Cardiac muscle cell (in vitro differentiated cells and primary cell): ENCODE measurements at regions not wholly inside any gene's neighbourhood (a gene's known extent, or its start where the extent isn't known, plus 50 kb on each side); places are given as distances from the start of the nearest gene placed in this dataset.

Experiments used
- DNase-seq, 2 donors: peaks; one replicate each; pipeline versions ENCODE4 v3.0.0 to v3.0.0-alpha.2; 2010 to 2017; ENCODE audit warnings: low read depth in 1 of 2, low spot score in 1 of 2
- H3K27ac ChIP-seq: fragments of 200-600 bp; sonication (generic); 2 replicates; pipeline ENCODE4 v1.5.1; 2016
- H3K27me3 ChIP-seq: fragments of 200-600 bp; sonication (generic); 2 replicates; pipeline ENCODE4 v1.6.0; 2016; ENCODE audit warnings: control low read depth
- H3K36me3 ChIP-seq: fragments of 200-600 bp; sonication (generic); 2 replicates; pipeline ENCODE4 v1.5.1; 2016; ENCODE audit warnings: control low read depth
- H3K4me1 ChIP-seq: fragments of 200-600 bp; sonication (generic); 2 replicates; pipeline ENCODE4 v1.8.1; 2017; ENCODE audit warnings: low read depth, mild to moderate bottlenecking, mixed run types
- H3K4me3 ChIP-seq: fragments of 200-600 bp; sonication (generic); 2 replicates; pipeline ENCODE4 v1.5.1; 2016; ENCODE audit warnings: mild to moderate bottlenecking
- H3K9me3 ChIP-seq: fragments of 200-600 bp; sonication (generic); 2 replicates; pipeline ENCODE4 v1.5.1; 2017; ENCODE audit warnings: low read depth, mild to moderate bottlenecking, control low read depth
- TF ChIP-seq, protein P1 (sequence below): IDR thresholded peaks from 2 replicates; pipeline ENCODE4 v1.5.1; 2012; ENCODE audit warnings: low read depth, mild to moderate bottlenecking, low read length

DNA sequence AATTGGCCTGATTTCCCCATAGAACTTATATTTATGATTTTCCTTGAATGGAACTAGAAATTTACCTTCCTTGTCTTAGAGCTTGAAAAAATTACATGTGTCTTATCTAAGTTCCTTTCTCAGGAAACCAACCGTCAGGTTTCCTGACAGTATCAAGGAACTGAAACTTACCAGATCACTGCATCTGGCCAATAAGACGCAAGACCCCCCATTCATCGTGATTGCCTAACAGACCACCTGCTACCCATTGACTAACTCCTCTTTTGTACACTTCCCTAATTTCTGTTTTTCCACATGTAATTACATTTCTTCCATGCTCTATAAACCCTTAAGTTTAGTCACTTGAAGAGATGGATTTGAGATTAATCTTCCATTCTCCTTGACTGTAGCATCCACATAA lies 517.2 kb upstream of the CBLB start:
- Histone ChIP-seq H3K4me3 (no peak overlapping the region), H3K4me1 (no peaks in the 10 kb centered on the region), H3K9me3 (no peaks in the 10 kb centered on the region), H3K27ac (no peak overlapping the region), H3K36me3 (no peaks in the 10 kb centered on the region), H3K27me3 (no peaks in the 10 kb centered on the region)
- no peak for DNase-seq
- TF ChIP-seq, protein P1, sequence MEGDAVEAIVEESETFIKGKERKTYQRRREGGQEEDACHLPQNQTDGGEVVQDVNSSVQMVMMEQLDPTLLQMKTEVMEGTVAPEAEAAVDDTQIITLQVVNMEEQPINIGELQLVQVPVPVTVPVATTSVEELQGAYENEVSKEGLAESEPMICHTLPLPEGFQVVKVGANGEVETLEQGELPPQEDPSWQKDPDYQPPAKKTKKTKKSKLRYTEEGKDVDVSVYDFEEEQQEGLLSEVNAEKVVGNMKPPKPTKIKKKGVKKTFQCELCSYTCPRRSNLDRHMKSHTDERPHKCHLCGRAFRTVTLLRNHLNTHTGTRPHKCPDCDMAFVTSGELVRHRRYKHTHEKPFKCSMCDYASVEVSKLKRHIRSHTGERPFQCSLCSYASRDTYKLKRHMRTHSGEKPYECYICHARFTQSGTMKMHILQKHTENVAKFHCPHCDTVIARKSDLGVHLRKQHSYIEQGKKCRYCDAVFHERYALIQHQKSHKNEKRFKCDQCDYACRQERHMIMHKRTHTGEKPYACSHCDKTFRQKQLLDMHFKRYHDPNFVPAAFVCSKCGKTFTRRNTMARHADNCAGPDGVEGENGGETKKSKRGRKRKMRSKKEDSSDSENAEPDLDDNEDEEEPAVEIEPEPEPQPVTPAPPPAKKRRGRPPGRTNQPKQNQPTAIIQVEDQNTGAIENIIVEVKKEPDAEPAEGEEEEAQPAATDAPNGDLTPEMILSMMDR, result no peak

DNA sequence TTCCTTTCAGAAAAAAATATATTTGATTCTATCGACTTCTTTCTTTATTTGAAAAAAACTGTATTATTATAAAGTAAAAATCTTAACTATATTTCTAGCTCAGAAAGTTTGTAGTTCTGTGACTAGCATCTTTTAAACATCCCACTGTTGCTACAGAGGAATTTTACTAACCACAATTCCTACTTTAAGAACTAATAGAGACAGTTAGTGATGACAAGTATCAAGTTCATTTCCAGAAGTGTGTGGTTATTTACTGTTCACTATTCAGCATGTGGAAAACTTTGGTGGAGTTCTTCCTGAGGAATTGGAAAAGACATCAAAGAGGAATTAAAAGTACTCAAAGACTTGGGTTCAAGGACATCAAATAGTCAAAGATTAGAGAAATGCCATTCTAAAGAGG lies 524.1 kb upstream of the CBLB start:
- no peak overlapping the region for H3K27ac ChIP-seq
- no peaks in the 10 kb centered on the region for H3K27me3 ChIP-seq
- H3K4me3 ChIP-seq, result no peak overlapping the region
- no peaks in the 10 kb centered on the region for H3K36me3 ChIP-seq
- H3K4me1 ChIP-seq, result no peaks in the 10 kb centered on the region
- TF ChIP-seq, protein P1, result no peak
- peak in 1 of 2 donors; percentile 51 for DNase-seq
- no peaks in the 10 kb centered on the region for H3K9me3 ChIP-seq

- Histone ChIP-seq H3K36me3 (no peaks in the 10 kb centered on the region), H3K4me1 (no peaks in the 10 kb centered on the region), H3K27me3 (no peaks in the 10 kb centered on the region), H3K27ac (no peak overlapping the region), H3K4me3 (no peak overlapping the region), H3K9me3 (no peaks in the 10 kb centered on the region)
- TF ChIP-seq, protein P1, result no peak
- DNase-seq, result no peak
Measured at GRCh38 chr3:106397006-106397405, 528.2 kb upstream of the CBLB start.

DNA sequence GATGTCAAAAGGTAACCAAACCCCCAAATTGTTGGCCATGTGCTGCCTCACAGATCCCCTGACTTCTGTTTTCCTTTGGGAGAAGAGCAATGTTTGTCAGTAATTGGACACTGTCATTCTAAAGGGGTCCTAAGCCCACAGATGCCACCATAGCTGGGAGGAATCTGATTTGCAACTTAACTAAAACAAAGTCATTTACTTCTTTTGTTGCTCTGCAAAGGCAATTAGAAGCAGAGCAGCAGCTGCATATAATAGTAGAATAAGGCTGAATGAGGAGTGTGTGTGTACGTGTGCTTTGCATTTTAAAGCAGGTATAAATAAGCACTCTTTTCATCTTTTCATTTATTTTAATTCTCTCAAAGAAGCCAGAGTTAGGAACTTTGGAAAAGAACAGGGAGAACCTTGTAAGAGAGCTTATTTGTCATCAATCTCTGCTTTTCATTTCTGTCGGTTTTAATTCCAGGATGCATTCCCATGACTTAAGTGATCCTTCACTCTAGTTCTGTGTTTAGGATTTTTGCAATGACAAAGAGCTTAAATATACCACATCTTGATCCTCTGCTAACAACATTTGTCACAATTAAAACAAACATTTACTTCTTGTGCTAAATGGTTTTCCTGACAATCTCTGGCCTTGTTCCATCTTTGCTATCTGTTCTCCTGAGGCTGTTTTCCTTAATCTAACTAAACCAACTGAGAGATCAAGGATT lies 530.2 kb upstream of the CBLB start:
- Histone ChIP-seq H3K4me3 (no peak overlapping the region), H3K9me3 (no peaks in the 10 kb centered on the region), H3K36me3 (no peaks in the 10 kb centered on the region), H3K27ac (no peak overlapping the region), H3K4me1 (no peaks in the 10 kb centered on the region), H3K27me3 (no peaks in the 10 kb centered on the region)
- TF ChIP-seq, protein P1, result no peak
- no peak for DNase-seq

GRCh38 chr3:106399761-106400160 lies 530.9 kb upstream of the CBLB start:
- no peaks in the 10 kb centered on the region for H3K4me1 ChIP-seq
- no peaks in the 10 kb centered on the region for H3K27me3 ChIP-seq
- TF ChIP-seq, protein P1, result no peak
- DNase-seq, result no peak
- no peak overlapping the region for H3K4me3 ChIP-seq
- H3K27ac ChIP-seq, result no peak overlapping the region
- H3K36me3 ChIP-seq, result no peaks in the 10 kb centered on the region
- H3K9me3 ChIP-seq, result no peaks in the 10 kb centered on the region
